Keratinocyte (primary cell): ENCODE measurements at regions not wholly inside any gene's neighbourhood (a gene's known extent, or its start where the extent isn't known, plus 50 kb on each side); places are given as distances from the start of the nearest gene placed in this dataset.

Source experiments
- DNase-seq: peaks from one replicate; pipeline ENCODE4 v3.0.0-alpha.2; 2011; ENCODE audit warnings: low read depth, missing footprints, low spot score
- FAIRE-seq: peaks from 2 replicates; lab custom pipeline; 2011; peaks lifted over from hg19 to GRCh38; lab: Jason Lieb, UNC
- H2AFZ ChIP-seq: 2 replicates; pipeline ENCODE4 v1.6.0; 2012; ENCODE audit warnings: low read length, control low read depth, inconsistent platforms; ENCODE audit not compliant: control insufficient read depth
- H3K27ac ChIP-seq: 2 replicates; pipeline ENCODE4 v1.5.1; 2011; ENCODE audit warnings: low read length; ENCODE audit not compliant: control insufficient read depth, insufficient read depth
- H3K27me3 ChIP-seq: 3 replicates; pipeline ENCODE4 v1.6.0; 2011; ENCODE audit warnings: low read length; ENCODE audit not compliant: control insufficient read depth, insufficient read depth; ENCODE audit errors: extremely low read depth
- H3K36me3 ChIP-seq, 2 experiments: 2 replicates in 1 of 2; 3 replicates in 1 of 2; pipeline ENCODE4 v1.5.1; 2011; ENCODE audit warnings: low read length in 2 of 2, mild to moderate bottlenecking in 1 of 2; ENCODE audit not compliant: control insufficient read depth in 2 of 2, insufficient read depth in 2 of 2; ENCODE audit errors: extremely low read depth in 1 of 2
- H3K4me1 ChIP-seq: 3 replicates; pipeline ENCODE4 v1.5.1; 2011; ENCODE audit warnings: low read length; ENCODE audit not compliant: control insufficient read depth, insufficient read depth; ENCODE audit errors: extremely low read depth
- H3K4me2 ChIP-seq: 3 replicates; pipeline ENCODE4 v1.6.0; 2011; ENCODE audit warnings: low read depth, low read length; ENCODE audit not compliant: control insufficient read depth, insufficient read depth; ENCODE audit errors: extremely low read depth
- H3K4me3 ChIP-seq, 3 experiments: fragments of 200-600 bp in 1 of 3; sonication (generic) in 1 of 3; 2 replicates in 2 of 3; 3 replicates in 1 of 3; pipeline ENCODE4 v1.5.1; 2011 to 2016; ENCODE audit warnings: low read length in 3 of 3, mild to moderate bottlenecking in 3 of 3, control low read depth in 2 of 3, inconsistent platforms in 1 of 3, low read depth in 1 of 3, mixed read lengths in 1 of 3, mixed run types in 1 of 3, moderate library complexity in 1 of 3; ENCODE audit not compliant: control insufficient read depth in 2 of 3, insufficient read depth in 2 of 3; ENCODE audit errors: extremely low read depth in 1 of 3
- H3K79me2 ChIP-seq: 2 replicates; pipeline ENCODE4 v1.6.0; 2012; ENCODE audit warnings: low read length; ENCODE audit not compliant: control insufficient read depth, insufficient read depth
- H3K9ac ChIP-seq: 3 replicates; pipeline ENCODE4 v1.6.0; 2011; ENCODE audit warnings: low read length; ENCODE audit not compliant: control insufficient read depth, insufficient read depth; ENCODE audit errors: extremely low read depth
- H3K9me1 ChIP-seq: 3 replicates; pipeline ENCODE4 v1.6.0; 2011; ENCODE audit warnings: low read length; ENCODE audit not compliant: control insufficient read depth, insufficient read depth; ENCODE audit errors: extremely low read depth
- H3K9me3 ChIP-seq: 2 replicates; pipeline ENCODE4 v1.5.1; 2012; ENCODE audit warnings: low read depth, low read length; ENCODE audit not compliant: control insufficient read depth
- H4K20me1 ChIP-seq: 3 replicates; pipeline ENCODE4 v1.6.0; 2011; ENCODE audit warnings: low read length; ENCODE audit not compliant: control insufficient read depth, insufficient read depth; ENCODE audit errors: extremely low read depth
- CTCF ChIP-seq, 3 experiments: IDR thresholded peaks in 1 of 3; conservative IDR thresholded peaks in 1 of 3; optimal IDR thresholded peaks in 1 of 3; 2 replicates in 2 of 3; 3 replicates in 1 of 3; pipeline versions ENCODE3 to v1.5.1; 2011; ENCODE audit warnings: low read length in 3 of 3, mild to moderate bottlenecking in 3 of 3, moderate library complexity in 2 of 3, control low read depth in 1 of 3, inconsistent platforms in 1 of 3; ENCODE audit not compliant: insufficient read depth in 2 of 3; ENCODE audit errors: extremely low read depth in 1 of 3
- EZH2 ChIP-seq: IDR thresholded peaks from one replicate; pipeline ENCODE4 v1.6.1; 2012; ENCODE audit warnings: inconsistent platforms, mild to moderate bottlenecking, low read length, moderate library complexity
- dilution Hi-C: fragments of 300-500 bp; cut with MboI; formaldehyde crosslinking; loops from one replicate; pipeline ENCODE4 v1.7.0; 2020; ENCODE audit warnings: low sequenced_read_pairs; ENCODE audit not compliant: extremely low pct_ligation_motif_present

GRCh38 chr11:38530226-38530625 lies 1932.2 kb upstream of the RAG2 start:
- no peak for FAIRE-seq
- dilution Hi-C loops = no loop called here
- Histone ChIP-seq H3K27ac (no peak overlapping the region), H3K9me1 (no peaks in the 10 kb centered on the region), H2AFZ (no peak overlapping the region), H3K27me3 (no peaks in the 10 kb centered on the region), H3K4me1 (no peaks in the 10 kb centered on the region), H3K36me3 (no peaks in the 10 kb centered on the region), H4K20me1 (no peaks in the 10 kb centered on the region), H3K79me2 (no peaks in the 10 kb centered on the region), H3K9ac (no peak overlapping the region), H3K9me3 (no peaks in the 10 kb centered on the region), H3K4me2 (no peak overlapping the region), H3K4me3 (no peak overlapping the region)
- TF ChIP-seq CTCF (optimal IDR thresholded peaks at IDR 0.05 in 1 of 3, IDR thresholded peaks at IDR 0.05 in 1 of 3, conservative IDR thresholded peaks at IDR 0.05 in 1 of 3; ENCODE audit: extremely low read depth in 1 of 3, insufficient read depth in 2 of 3, low read length in 3 of 3) (no peak), EZH2 (no peak)
- DNase-seq = no peak

GRCh38 chr11:38524945-38525344 lies 1926.9 kb upstream of the RAG2 start:
- Histone ChIP-seq H3K9me1 (no peaks in the 10 kb centered on the region), H3K27me3 (no peaks in the 10 kb centered on the region), H3K4me3 (no peak overlapping the region), H4K20me1 (no peaks in the 10 kb centered on the region), H3K27ac (no peak overlapping the region), H3K4me1 (no peaks in the 10 kb centered on the region), H3K79me2 (no peaks in the 10 kb centered on the region), H2AFZ (no peak overlapping the region), H3K9me3 (no peaks in the 10 kb centered on the region), H3K4me2 (no peak overlapping the region), H3K9ac (no peak overlapping the region), H3K36me3 (no peaks in the 10 kb centered on the region)
- TF ChIP-seq CTCF (optimal IDR thresholded peaks at IDR 0.05 in 1 of 3, IDR thresholded peaks at IDR 0.05 in 1 of 3, conservative IDR thresholded peaks at IDR 0.05 in 1 of 3; ENCODE audit: extremely low read depth in 1 of 3, insufficient read depth in 2 of 3, low read length in 3 of 3) (no peak), EZH2 (no peak)
- FAIRE-seq (no peak), DNase-seq (no peak)
- dilution Hi-C loops = no loop called here
